ENCODE measurements at regions not wholly inside any gene's neighbourhood (a gene's known extent, or its start where the extent isn't known, plus 50 kb on each side); places are given as distances from the start of the nearest gene placed in this dataset.

DNA sequence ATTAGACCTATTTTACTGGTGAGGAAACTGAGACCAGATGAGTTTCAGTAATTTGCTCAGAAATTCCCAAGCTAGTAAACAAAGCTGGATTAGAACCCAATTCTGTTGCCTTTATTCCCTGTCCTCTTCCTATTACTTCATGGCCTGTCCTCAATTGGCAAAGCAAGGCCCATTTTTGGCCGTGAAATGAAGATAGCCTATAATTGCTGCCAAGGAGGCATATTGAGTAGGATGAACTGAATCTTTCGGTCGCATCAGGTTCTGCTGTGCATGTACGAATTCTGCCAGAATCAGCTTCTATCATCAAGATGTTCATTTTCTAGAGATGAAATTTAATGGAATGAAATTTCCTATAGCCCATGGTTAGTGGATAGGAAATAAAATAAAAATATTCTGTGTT, 1485.2 kb upstream of the PIK3C3 start:
- no peak for FAIRE-seq
- H3K27ac ChIP-seq (ENCODE audit: low read depth, low read length) = no peak overlapping the region
- no peaks in the 10 kb centered on the region for H3K4me1 ChIP-seq (replicated peaks in 1 of 4; ENCODE audit: control insufficient read depth in 3 of 4, insufficient read depth in 4 of 4, low read length in 3 of 4)
- H3K4me2 ChIP-seq (ENCODE audit: insufficient read depth in 1 of 2, low read depth in 2 of 2, low read length in 2 of 2) = no peak overlapping the region
- no peak overlapping the region for H3K4me3 ChIP-seq (ENCODE audit: extremely low read depth in 1 of 4, insufficient read depth in 2 of 4, low read depth in 3 of 4, low read length in 4 of 4)
- no peaks in the 10 kb centered on the region for H3K79me2 ChIP-seq (ENCODE audit: control insufficient read depth in 1 of 2, insufficient read depth in 2 of 2, low read length in 2 of 2)
- no peak overlapping the region for H4K8ac ChIP-seq (ENCODE audit: extremely low read depth, insufficient read depth, low read length)
- no peak overlapping the region for H2AFZ ChIP-seq (ENCODE audit: low read length)
- H3K4ac ChIP-seq (replicated peaks; ENCODE audit: insufficient read length, low read depth, low read length) = no peak overlapping the region
- no peaks in the 10 kb centered on the region for H3K23me2 ChIP-seq (ENCODE audit: low read depth, low read length)
- no peak overlapping the region for H4K5ac ChIP-seq (ENCODE audit: insufficient read length, low read depth, low read length)
- H3K56ac ChIP-seq (replicated peaks; ENCODE audit: insufficient read length, low read depth, low read length) = no peak overlapping the region
- POLR2A ChIA-PET (ENCODE audit: partially characterized antibody) = no interaction called here
- no peak overlapping the region for H3K23ac ChIP-seq (ENCODE audit: insufficient read length)
- H2BK15ac ChIP-seq (ENCODE audit: low read length) = no peak overlapping the region
- H3K79me1 ChIP-seq (ENCODE audit: low read depth, low read length) = no peaks in the 10 kb centered on the region
- no peak overlapping the region for H2BK12ac ChIP-seq (ENCODE audit: low read depth, low read length)
- H3K9ac ChIP-seq (replicated peaks in 1 of 4; ENCODE audit: extremely low read depth in 1 of 4, low read depth in 3 of 4, low read length in 3 of 4) = no peak overlapping the region
- H4K91ac ChIP-seq (replicated peaks; ENCODE audit: insufficient read length, low read length) = no peak overlapping the region
- H2BK120ac ChIP-seq (replicated peaks; ENCODE audit: low read depth, low read length) = no peak overlapping the region
- no peaks in the 10 kb centered on the region for H4K20me1 ChIP-seq (replicated peaks in 1 of 2; ENCODE audit: control insufficient read depth in 1 of 2, insufficient read depth in 2 of 2, low read length in 2 of 2)
- no peak for DNase-seq (ENCODE audit: low read depth in 1 of 2, low spot score in 2 of 2)
- 92% methylated on average over 4 of the region's 4 CpGs; no CpG with 5 or more reads in 1 of the 2 experiments for WGBS, 2 experiments (ENCODE audit: extremely low coverage in 1 of 2, insufficient coverage in 1 of 2, insufficient read length in 1 of 2, insufficient replicate concordance in 2 of 2, low coverage in 1 of 2, low lambda C conversion rate in 2 of 2, missing lambda C conversion rate in 1 of 2)
- no peak overlapping the region for H3K14ac ChIP-seq (ENCODE audit: insufficient read length)
- no peaks in the 10 kb centered on the region for H3K9me3 ChIP-seq (ENCODE audit: insufficient read depth in 2 of 2, low read depth in 1 of 2, low read length in 1 of 2)
- no peak overlapping the region for H2BK20ac ChIP-seq (ENCODE audit: low read length)
- CTCF ChIA-PET (ENCODE audit: partially characterized antibody) = interaction anchor here (1.1 kb wide), 1 partner anchor 12 kb away, joined by 3 read pairs; no protein-coding TSS in a partner anchor
- no peak overlapping the region for H3K18ac ChIP-seq (ENCODE audit: extremely low read depth, low read length)
- no peak overlapping the region for H2AK5ac ChIP-seq (ENCODE audit: low read depth, low read length)
- H2BK5ac ChIP-seq (ENCODE audit: low read depth, low read length) = no peak overlapping the region
- H3K27me3 ChIP-seq (replicated peaks in 1 of 4; ENCODE audit: control insufficient read depth in 3 of 4, extremely low read depth in 1 of 4, insufficient read depth in 3 of 4, low read length in 3 of 4) = no peaks in the 10 kb centered on the region
- no peaks in the 10 kb centered on the region for H3K36me3 ChIP-seq (ENCODE audit: control insufficient read depth in 2 of 4, insufficient read depth in 4 of 4, low read length in 3 of 4)
- TF ChIP-seq SUZ12 (IDR thresholded peaks at IDR 0.05; ENCODE audit: low read length) = no peak
- TF ChIP-seq KDM5A (IDR thresholded peaks at IDR 0.05; ENCODE audit: low read length) = no peak
- no peak for TF ChIP-seq KDM4A (IDR thresholded peaks at IDR 0.05; ENCODE audit: low read depth, low read length, severe bottlenecking)
- TF ChIP-seq, protein P1, sequence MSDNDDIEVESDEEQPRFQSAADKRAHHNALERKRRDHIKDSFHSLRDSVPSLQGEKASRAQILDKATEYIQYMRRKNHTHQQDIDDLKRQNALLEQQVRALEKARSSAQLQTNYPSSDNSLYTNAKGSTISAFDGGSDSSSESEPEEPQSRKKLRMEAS (IDR thresholded peaks at IDR 0.05) = no peak
- TF ChIP-seq, protein P2, sequence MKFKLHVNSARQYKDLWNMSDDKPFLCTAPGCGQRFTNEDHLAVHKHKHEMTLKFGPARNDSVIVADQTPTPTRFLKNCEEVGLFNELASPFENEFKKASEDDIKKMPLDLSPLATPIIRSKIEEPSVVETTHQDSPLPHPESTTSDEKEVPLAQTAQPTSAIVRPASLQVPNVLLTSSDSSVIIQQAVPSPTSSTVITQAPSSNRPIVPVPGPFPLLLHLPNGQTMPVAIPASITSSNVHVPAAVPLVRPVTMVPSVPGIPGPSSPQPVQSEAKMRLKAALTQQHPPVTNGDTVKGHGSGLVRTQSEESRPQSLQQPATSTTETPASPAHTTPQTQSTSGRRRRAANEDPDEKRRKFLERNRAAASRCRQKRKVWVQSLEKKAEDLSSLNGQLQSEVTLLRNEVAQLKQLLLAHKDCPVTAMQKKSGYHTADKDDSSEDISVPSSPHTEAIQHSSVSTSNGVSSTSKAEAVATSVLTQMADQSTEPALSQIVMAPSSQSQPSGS (IDR thresholded peaks at IDR 0.05; ENCODE audit: low read length) = no peak
- no peak for TF ChIP-seq TBP (IDR thresholded peaks at IDR 0.05; ENCODE audit: low read depth, low read length)
- no peak for TF ChIP-seq ASH2L (IDR thresholded peaks at IDR 0.05; ENCODE audit: low read length)
- no peak for TF ChIP-seq ZNF274 (IDR thresholded peaks at IDR 0.05; ENCODE audit: borderline replicate concordance, extremely low read depth, low read length)
- no peak for TF ChIP-seq TAF7 (optimal IDR thresholded peaks at IDR 0.05; ENCODE audit: borderline replicate concordance, low read depth, low read length)
- TF ChIP-seq, protein P3, sequence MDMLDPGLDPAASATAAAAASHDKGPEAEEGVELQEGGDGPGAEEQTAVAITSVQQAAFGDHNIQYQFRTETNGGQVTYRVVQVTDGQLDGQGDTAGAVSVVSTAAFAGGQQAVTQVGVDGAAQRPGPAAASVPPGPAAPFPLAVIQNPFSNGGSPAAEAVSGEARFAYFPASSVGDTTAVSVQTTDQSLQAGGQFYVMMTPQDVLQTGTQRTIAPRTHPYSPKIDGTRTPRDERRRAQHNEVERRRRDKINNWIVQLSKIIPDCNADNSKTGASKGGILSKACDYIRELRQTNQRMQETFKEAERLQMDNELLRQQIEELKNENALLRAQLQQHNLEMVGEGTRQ (IDR thresholded peaks at IDR 0.05; ENCODE audit: low read length) = no peak
- TF ChIP-seq GTF2F1 (IDR thresholded peaks at IDR 0.05; ENCODE audit: borderline replicate concordance, low read depth, low read length) = no peak
- no peak for TF ChIP-seq BCL11A (IDR thresholded peaks at IDR 0.05; ENCODE audit: low read depth in 2 of 2, low read length in 2 of 2)

Data from H1 (cell line).